GM18505 (cell line): ENCODE measurements at regions not wholly inside any gene's neighbourhood (a gene's known extent, or its start where the extent isn't known, plus 50 kb on each side); places are given as distances from the start of the nearest gene placed in this dataset.
"Not testable (repeated sequence)": the region's sequence is repeated elsewhere in the genome, so short reads cannot be mapped to it uniquely, and the experiment has no call there.

ENCODE experiments used
- ATAC-seq: cut with Tn5 transposase; IDR thresholded peaks from one replicate; pipeline ENCODE4 v1.9.1; 2021; ENCODE audit not compliant: unreplicated experiment
- POLR2A ChIP-seq: IDR thresholded peaks from 4 replicates; pipeline ENCODE4 v1.6.1; 2011; ENCODE audit warnings: borderline replicate concordance; ENCODE audit not compliant: insufficient read depth, insufficient read length; ENCODE audit errors: extremely low read depth

- no peak for TF ChIP-seq POLR2A
- no peak for ATAC-seq
These were observed 773.2 kb upstream of the LRRN3 start for GRCh38 chr7:110317541-110318265.

GRCh38 chr7:110320285-110320684 lies 770.6 kb upstream of the LRRN3 start:
- ATAC-seq = not testable (repeated sequence)

GRCh38 chr7:110322796-110323195 lies 768.1 kb upstream of the LRRN3 start:
- no peak for TF ChIP-seq POLR2A
- ATAC-seq = no peak

- ATAC-seq = no peak
- no peak for TF ChIP-seq POLR2A
These were observed 764.0 kb upstream of the LRRN3 start for GRCh38 chr7:110326966-110327365.

- ATAC-seq = no peak
- TF ChIP-seq POLR2A = no peak
These were observed 754.5 kb upstream of the LRRN3 start for GRCh38 chr7:110336423-110336822.

GRCh38 chr7:110337646-110338045 lies 753.3 kb upstream of the LRRN3 start:
- no peak for TF ChIP-seq POLR2A
- ATAC-seq = no peak

GRCh38 chr7:110347081-110347480 lies 743.8 kb upstream of the LRRN3 start:
- no peak for TF ChIP-seq POLR2A
- no peak for ATAC-seq

- no peak for TF ChIP-seq POLR2A
- ATAC-seq = no peak
These were observed 734.5 kb upstream of the LRRN3 start for GRCh38 chr7:110356438-110356837.

GRCh38 chr7:110358028-110358427 lies 732.9 kb upstream of the LRRN3 start:
- no peak for TF ChIP-seq POLR2A
- no peak for ATAC-seq

- no peak for ATAC-seq
- no peak for TF ChIP-seq POLR2A
These were observed 719.2 kb upstream of the LRRN3 start for GRCh38 chr7:110371709-110372108.

- ATAC-seq = no peak
- TF ChIP-seq POLR2A = no peak
These were observed 718.2 kb upstream of the LRRN3 start for GRCh38 chr7:110372685-110373084.

GRCh38 chr7:110373416-110373815 lies 717.5 kb upstream of the LRRN3 start:
- no peak for TF ChIP-seq POLR2A
- ATAC-seq = no peak

- ATAC-seq = no peak
- no peak for TF ChIP-seq POLR2A
These were observed 717.1 kb upstream of the LRRN3 start for GRCh38 chr7:110373859-110374258.

- TF ChIP-seq POLR2A = no peak
- no peak for ATAC-seq
These were observed 715.9 kb upstream of the LRRN3 start for GRCh38 chr7:110375068-110375467.

GRCh38 chr7:110382736-110383135 lies 708.2 kb upstream of the LRRN3 start:
- no peak for ATAC-seq
- no peak for TF ChIP-seq POLR2A
